Suppressor macrophage treated with lipopolysaccharide for 4 hours (primary cell): ENCODE measurements at regions not wholly inside any gene's neighbourhood (a gene's known extent, or its start where the extent isn't known, plus 50 kb on each side); places are given as distances from the start of the nearest gene placed in this dataset.

Experiments
- DNase-seq: peaks from one replicate; pipeline ENCODE4 v3.0.0-alpha.2; 2020

- DNase-seq: no peak
These were observed 160.9 kb upstream of the SLCO3A1 start for GRCh38 chr15:91692596-91692995.

- no peak for DNase-seq
These were observed 159.2 kb upstream of the SLCO3A1 start for GRCh38 chr15:91694131-91694830.

GRCh38 chr15:91694831-91695210 lies 158.7 kb upstream of the SLCO3A1 start:
- peak; percentile 64 for DNase-seq

- DNase-seq: no peak
These were observed 157.7 kb upstream of the SLCO3A1 start for GRCh38 chr15:91695799-91696198.

- no peak for DNase-seq
These were observed 156.5 kb upstream of the SLCO3A1 start for GRCh38 chr15:91696981-91697380.

- no peak for DNase-seq
These were observed 155.3 kb upstream of the SLCO3A1 start for GRCh38 chr15:91698241-91698640.

- no peak for DNase-seq
These were observed 153.8 kb upstream of the SLCO3A1 start for GRCh38 chr15:91699741-91700140.

GRCh38 chr15:91703274-91703673 lies 150.2 kb upstream of the SLCO3A1 start:
- DNase-seq: no peak

- no peak for DNase-seq
These were observed 149.2 kb upstream of the SLCO3A1 start for GRCh38 chr15:91704343-91704742.

GRCh38 chr15:91706322-91707032 lies 147.0 kb upstream of the SLCO3A1 start:
- peak; percentile 95 for DNase-seq

GRCh38 chr15:91710080-91710698 lies 143.3 kb upstream of the SLCO3A1 start:
- DNase-seq: peak; percentile 2

GRCh38 chr15:91711384-91712033 lies 142.0 kb upstream of the SLCO3A1 start:
- no peak for DNase-seq

- no peak for DNase-seq
These were observed 141.2 kb upstream of the SLCO3A1 start for GRCh38 chr15:91712286-91712685.

GRCh38 chr15:91716536-91716935 lies 137.0 kb upstream of the SLCO3A1 start:
- DNase-seq: no peak

GRCh38 chr15:91717811-91718210 lies 135.7 kb upstream of the SLCO3A1 start:
- DNase-seq: no peak

GRCh38 chr15:91723959-91724358 lies 129.5 kb upstream of the SLCO3A1 start:
- no peak for DNase-seq

GRCh38 chr15:91733661-91734060 lies 119.8 kb upstream of the SLCO3A1 start:
- no peak for DNase-seq

- DNase-seq: no peak
These were observed 116.2 kb upstream of the SLCO3A1 start for GRCh38 chr15:91737151-91737818.

- DNase-seq: no peak
These were observed 111.5 kb upstream of the SLCO3A1 start for GRCh38 chr15:91741986-91742385.

- no peak for DNase-seq
These were observed 101.9 kb upstream of the SLCO3A1 start for GRCh38 chr15:91751611-91752010.

GRCh38 chr15:91752081-91752785 lies 101.3 kb upstream of the SLCO3A1 start:
- DNase-seq: no peak

GRCh38 chr15:91759560-91759959 lies 93.9 kb upstream of the SLCO3A1 start:
- DNase-seq: no peak
